ENCODE measurements at regions not wholly inside any gene's neighbourhood (a gene's known extent, or its start where the extent isn't known, plus 50 kb on each side); places are given as distances from the start of the nearest gene placed in this dataset.

GRCh38 chr6:125562156-125562555 is 187.3 kb upstream of the HEY2 start:
- in situ Hi-C loops (cut with HindIII; ENCODE audit: low sequenced_read_pairs), result no loop called here
- no peak overlapping the region for H3K4me3 ChIP-seq (ENCODE audit: low read depth, low read length)
- DNase-seq (ENCODE audit: low read depth), result no peak
- TF ChIP-seq CTCF (IDR thresholded peaks at IDR 0.05; ENCODE audit: low read depth, low read length, missing control alignments), result no peak

GRCh38 chr6:125564941-125565340 is 184.5 kb upstream of the HEY2 start:
- no peak overlapping the region for H3K4me3 ChIP-seq (ENCODE audit: low read depth, low read length)
- no peak for DNase-seq (ENCODE audit: low read depth)
- TF ChIP-seq CTCF (IDR thresholded peaks at IDR 0.05; ENCODE audit: low read depth, low read length, missing control alignments), result no peak
- in situ Hi-C loops (cut with HindIII; ENCODE audit: low sequenced_read_pairs), result no loop called here

GRCh38 chr6:125567407-125567806 is 182.0 kb upstream of the HEY2 start:
- no peak for TF ChIP-seq CTCF (IDR thresholded peaks at IDR 0.05; ENCODE audit: low read depth, low read length, missing control alignments)

GRCh38 chr6:125568609-125569008 is 180.8 kb upstream of the HEY2 start:
- TF ChIP-seq CTCF (IDR thresholded peaks at IDR 0.05; ENCODE audit: low read depth, low read length, missing control alignments), result no peak
- no peak for DNase-seq (ENCODE audit: low read depth)
- H3K4me3 ChIP-seq (ENCODE audit: low read depth, low read length), result no peak overlapping the region
- in situ Hi-C loops (cut with HindIII; ENCODE audit: low sequenced_read_pairs), result no loop called here

More at GRCh38 chr6:125567407-125567806, 182.0 kb upstream of the HEY2 start:
- no peak overlapping the region for H3K4me3 ChIP-seq (ENCODE audit: low read depth, low read length)
- no peak for DNase-seq (ENCODE audit: low read depth)
- in situ Hi-C loops (cut with HindIII; ENCODE audit: low sequenced_read_pairs), result no loop called here

GRCh38 chr6:125570526-125570925 is 178.9 kb upstream of the HEY2 start:
- in situ Hi-C loops (cut with HindIII; ENCODE audit: low sequenced_read_pairs), result no loop called here
- no peak for DNase-seq (ENCODE audit: low read depth)
- H3K4me3 ChIP-seq (ENCODE audit: low read depth, low read length), result no peak overlapping the region
- TF ChIP-seq CTCF (IDR thresholded peaks at IDR 0.05; ENCODE audit: low read depth, low read length, missing control alignments), result no peak

DNA sequence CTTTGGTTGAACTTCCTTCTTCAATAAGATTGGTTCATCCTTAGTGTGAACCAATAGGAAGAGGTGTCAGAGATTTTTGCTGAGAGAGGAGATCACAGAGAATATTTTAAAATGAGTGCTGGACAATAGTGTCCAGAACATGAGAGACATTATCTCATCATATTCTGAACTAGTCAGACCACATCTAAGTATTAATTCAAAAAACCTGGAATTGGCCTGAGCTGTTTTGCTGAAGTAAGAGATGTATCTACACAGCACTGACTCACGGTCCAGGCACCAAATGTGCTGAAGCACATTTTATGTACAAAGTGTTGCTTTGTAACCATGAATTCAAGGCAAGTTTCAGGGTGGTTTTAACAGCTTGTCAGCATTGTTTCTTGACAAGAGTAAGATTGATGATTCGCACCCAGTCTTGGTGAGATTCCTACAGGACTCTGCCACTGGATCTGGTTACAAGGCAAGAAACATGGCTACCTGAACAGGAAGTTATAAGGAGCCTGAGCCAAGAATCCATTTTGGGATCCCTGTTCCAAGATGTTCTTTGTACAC is 178.2 kb upstream of the HEY2 start:
- in situ Hi-C loops (cut with HindIII; ENCODE audit: low sequenced_read_pairs), result no loop called here
- no peak for TF ChIP-seq CTCF (IDR thresholded peaks at IDR 0.05; ENCODE audit: low read depth, low read length, missing control alignments)
- no peak for DNase-seq (ENCODE audit: low read depth)
- H3K4me3 ChIP-seq (ENCODE audit: low read depth, low read length), result no peak overlapping the region

DNA sequence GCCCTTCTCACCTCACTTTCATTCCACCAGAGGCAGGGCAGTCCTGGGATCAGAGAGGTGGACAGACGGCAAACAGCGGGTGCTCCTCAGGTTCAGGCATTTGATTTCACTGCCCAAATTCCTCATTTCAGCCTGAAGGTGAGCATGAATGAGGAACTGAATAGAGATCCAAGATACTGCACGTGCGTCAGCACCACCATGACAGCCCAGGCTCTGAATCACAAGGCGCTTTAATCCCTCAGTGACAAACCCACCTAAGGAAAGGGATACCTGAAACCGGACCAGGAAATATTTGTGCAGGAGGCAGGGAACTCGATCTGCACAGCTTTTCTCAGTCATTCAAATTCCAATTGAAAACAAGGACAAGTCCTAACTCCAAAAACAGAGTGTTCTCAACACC is 174.8 kb upstream of the HEY2 start:
- no peak for DNase-seq (ENCODE audit: low read depth)
- no peak overlapping the region for H3K4me3 ChIP-seq (ENCODE audit: low read depth, low read length)
- in situ Hi-C loops (cut with HindIII; ENCODE audit: low sequenced_read_pairs), result no loop called here
- TF ChIP-seq CTCF (IDR thresholded peaks at IDR 0.05; ENCODE audit: low read depth, low read length, missing control alignments), result no peak
